PC-3 (cell line): ENCODE measurements at regions not wholly inside any gene's neighbourhood (a gene's known extent, or its start where the extent isn't known, plus 50 kb on each side); places are given as distances from the start of the nearest gene placed in this dataset.

Experiments used
- EZH2 ChIP-seq: fragments of 300-600 bp; sonication (generic); IDR thresholded peaks from one replicate; pipeline ENCODE4 v1.6.1; 2017; ENCODE audit warnings: antibody characterized with exemption, mild to moderate bottlenecking, low read length; ENCODE audit not compliant: unreplicated experiment
- EZH2phosphoT487 ChIP-seq: fragments of 300-600 bp; sonication (generic); IDR thresholded peaks from 2 replicates; pipeline ENCODE4 v1.6.1; 2018; ENCODE audit warnings: mild to moderate bottlenecking, antibody characterized with exemption, low read length, borderline replicate concordance
- TF ChIP-seq, protein P1 (sequence below): fragments of 300-600 bp; sonication (generic); conservative IDR thresholded peaks from 2 replicates; pipeline ENCODE4 v1.5.1; 2017; ENCODE audit warnings: antibody characterized with exemption, low read depth, mild to moderate bottlenecking, low read length

DNA sequence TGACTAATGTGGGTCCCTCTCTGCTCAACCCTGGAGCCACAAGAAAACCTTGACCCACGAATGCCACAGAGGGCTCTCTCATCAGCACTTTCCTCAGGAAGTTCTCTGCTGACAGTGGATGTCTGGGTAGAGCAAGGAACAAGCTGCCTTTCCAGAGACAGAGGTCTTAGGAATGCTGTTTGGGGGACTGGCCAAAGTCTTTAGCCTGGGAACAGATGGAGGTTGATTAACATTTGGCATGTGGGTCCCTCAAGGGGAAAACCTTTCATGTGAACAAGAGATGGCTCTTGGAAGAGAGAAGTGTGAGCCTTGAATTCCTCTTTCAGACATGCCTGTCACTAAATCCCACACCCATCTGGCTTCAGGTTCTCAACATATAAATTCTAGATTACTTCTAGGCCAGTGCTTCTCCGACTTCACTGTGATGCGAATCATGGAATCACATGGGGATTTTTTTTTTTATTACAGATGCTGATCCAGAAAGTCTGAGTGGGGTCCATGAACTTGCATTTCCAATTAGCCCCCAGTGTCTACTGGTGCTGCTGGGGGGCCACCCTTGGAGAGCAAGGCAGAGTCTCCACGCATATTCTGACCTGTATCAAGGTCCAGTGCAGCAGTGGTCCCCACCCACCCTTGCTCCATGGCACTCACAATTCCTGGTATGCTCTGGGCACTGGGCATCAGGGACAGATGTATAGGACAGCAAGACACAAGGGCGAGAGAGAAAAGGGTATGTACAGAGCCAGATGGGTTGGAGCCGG, 360.4 kb downstream of the CXCL12 start:
- TF ChIP-seq, protein P1, sequence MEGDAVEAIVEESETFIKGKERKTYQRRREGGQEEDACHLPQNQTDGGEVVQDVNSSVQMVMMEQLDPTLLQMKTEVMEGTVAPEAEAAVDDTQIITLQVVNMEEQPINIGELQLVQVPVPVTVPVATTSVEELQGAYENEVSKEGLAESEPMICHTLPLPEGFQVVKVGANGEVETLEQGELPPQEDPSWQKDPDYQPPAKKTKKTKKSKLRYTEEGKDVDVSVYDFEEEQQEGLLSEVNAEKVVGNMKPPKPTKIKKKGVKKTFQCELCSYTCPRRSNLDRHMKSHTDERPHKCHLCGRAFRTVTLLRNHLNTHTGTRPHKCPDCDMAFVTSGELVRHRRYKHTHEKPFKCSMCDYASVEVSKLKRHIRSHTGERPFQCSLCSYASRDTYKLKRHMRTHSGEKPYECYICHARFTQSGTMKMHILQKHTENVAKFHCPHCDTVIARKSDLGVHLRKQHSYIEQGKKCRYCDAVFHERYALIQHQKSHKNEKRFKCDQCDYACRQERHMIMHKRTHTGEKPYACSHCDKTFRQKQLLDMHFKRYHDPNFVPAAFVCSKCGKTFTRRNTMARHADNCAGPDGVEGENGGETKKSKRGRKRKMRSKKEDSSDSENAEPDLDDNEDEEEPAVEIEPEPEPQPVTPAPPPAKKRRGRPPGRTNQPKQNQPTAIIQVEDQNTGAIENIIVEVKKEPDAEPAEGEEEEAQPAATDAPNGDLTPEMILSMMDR, result no peak
- TF ChIP-seq EZH2phosphoT487, result no peak
- TF ChIP-seq EZH2, result no peak
